ENCODE measurements at regions not wholly inside any gene's neighbourhood (a gene's known extent, or its start where the extent isn't known, plus 50 kb on each side); places are given as distances from the start of the nearest gene placed in this dataset.

DNA sequence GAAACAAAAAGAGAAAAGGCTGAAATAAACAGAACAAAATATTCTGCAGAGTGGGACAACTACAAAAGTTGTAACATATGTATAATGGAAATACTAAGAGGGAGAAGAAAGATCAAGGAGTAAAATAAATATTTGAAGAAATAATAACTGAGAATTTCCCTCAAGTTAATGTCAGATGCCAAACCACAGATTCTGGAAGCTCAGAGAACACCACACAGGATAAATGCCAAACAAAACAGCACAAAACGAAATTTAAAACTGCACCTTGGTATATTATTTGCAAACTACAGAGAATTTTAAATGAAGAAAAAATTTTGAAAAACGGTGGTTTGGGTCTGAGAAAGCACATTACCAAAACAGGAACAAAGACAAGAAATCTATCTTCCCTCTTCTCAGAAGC is 1588.9 kb upstream of the TMEFF2 start:
- H4K20me1 ChIP-seq (ENCODE audit: insufficient read depth, low read length): no peaks in the 10 kb centered on the region
- no peak overlapping the region for H3K4me2 ChIP-seq (ENCODE audit: insufficient read depth, low read length)
- H3K27ac ChIP-seq (ENCODE audit: low read depth, low read length): no peak overlapping the region
- TF ChIP-seq, protein P1, sequence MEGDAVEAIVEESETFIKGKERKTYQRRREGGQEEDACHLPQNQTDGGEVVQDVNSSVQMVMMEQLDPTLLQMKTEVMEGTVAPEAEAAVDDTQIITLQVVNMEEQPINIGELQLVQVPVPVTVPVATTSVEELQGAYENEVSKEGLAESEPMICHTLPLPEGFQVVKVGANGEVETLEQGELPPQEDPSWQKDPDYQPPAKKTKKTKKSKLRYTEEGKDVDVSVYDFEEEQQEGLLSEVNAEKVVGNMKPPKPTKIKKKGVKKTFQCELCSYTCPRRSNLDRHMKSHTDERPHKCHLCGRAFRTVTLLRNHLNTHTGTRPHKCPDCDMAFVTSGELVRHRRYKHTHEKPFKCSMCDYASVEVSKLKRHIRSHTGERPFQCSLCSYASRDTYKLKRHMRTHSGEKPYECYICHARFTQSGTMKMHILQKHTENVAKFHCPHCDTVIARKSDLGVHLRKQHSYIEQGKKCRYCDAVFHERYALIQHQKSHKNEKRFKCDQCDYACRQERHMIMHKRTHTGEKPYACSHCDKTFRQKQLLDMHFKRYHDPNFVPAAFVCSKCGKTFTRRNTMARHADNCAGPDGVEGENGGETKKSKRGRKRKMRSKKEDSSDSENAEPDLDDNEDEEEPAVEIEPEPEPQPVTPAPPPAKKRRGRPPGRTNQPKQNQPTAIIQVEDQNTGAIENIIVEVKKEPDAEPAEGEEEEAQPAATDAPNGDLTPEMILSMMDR (IDR thresholded peaks at IDR 0.05; ENCODE audit: extremely low read depth, low read depth, low read length): no peak
- no peaks in the 10 kb centered on the region for H3K36me3 ChIP-seq (ENCODE audit: insufficient read depth, low read length)
- no peak overlapping the region for H2AFZ ChIP-seq (ENCODE audit: low read length)
- H3K4me1 ChIP-seq (ENCODE audit: insufficient read depth, low read length): no peaks in the 10 kb centered on the region
- no peak overlapping the region for H3K4me3 ChIP-seq (ENCODE audit: insufficient read depth, low read length)
- peaks cover 2% of the 10 kb centered on the region for H3K9me3 ChIP-seq (ENCODE audit: low read depth, low read length)
- no peaks in the 10 kb centered on the region for H3K27me3 ChIP-seq (ENCODE audit: insufficient read depth, low read length)
- no peak for DNase-seq (ENCODE audit: insufficient read length, low spot score, missing footprints)
- H3K79me2 ChIP-seq (ENCODE audit: insufficient read depth, low read length): no peaks in the 10 kb centered on the region

GRCh38 chr2:193778293-193778692 is 1583.6 kb upstream of the TMEFF2 start:
- Histone ChIP-seq H3K9me3 (ENCODE audit: low read depth, low read length) (no peaks in the 10 kb centered on the region), H3K27ac (ENCODE audit: low read depth, low read length) (no peak overlapping the region), H3K36me3 (ENCODE audit: insufficient read depth, low read length) (no peaks in the 10 kb centered on the region), H4K20me1 (ENCODE audit: insufficient read depth, low read length) (no peaks in the 10 kb centered on the region), H3K4me2 (ENCODE audit: insufficient read depth, low read length) (no peak overlapping the region), H3K27me3 (ENCODE audit: insufficient read depth, low read length) (no peaks in the 10 kb centered on the region), H3K4me1 (ENCODE audit: insufficient read depth, low read length) (no peaks in the 10 kb centered on the region), H3K79me2 (ENCODE audit: insufficient read depth, low read length) (no peaks in the 10 kb centered on the region), H2AFZ (ENCODE audit: low read length) (no peak overlapping the region), H3K4me3 (ENCODE audit: insufficient read depth, low read length) (no peak overlapping the region)
- TF ChIP-seq, protein P1 (IDR thresholded peaks at IDR 0.05; ENCODE audit: extremely low read depth, low read depth, low read length): no peak
- DNase-seq (ENCODE audit: insufficient read length, low spot score, missing footprints): no peak

DNA sequence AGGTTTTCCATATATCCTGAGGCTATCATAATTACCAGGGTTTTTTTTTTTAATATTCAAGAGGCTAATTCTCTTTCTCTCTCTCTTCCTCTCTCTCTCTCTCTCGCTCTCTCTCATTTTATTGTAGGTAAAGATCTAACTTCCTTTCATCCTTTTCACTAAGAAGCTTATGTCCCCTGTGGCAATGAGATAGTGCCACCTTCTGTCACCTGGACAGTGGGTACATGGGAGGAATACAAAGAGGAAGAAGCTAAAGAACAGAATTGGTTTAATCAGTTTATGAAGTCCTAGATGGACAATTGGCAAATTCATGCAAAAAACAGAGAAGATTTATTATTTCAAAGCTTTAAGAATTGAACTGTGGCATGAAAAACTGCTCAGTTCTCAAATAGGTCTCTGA is 1582.3 kb upstream of the TMEFF2 start:
- Histone ChIP-seq H3K4me3 (ENCODE audit: insufficient read depth, low read length) (no peak overlapping the region), H3K36me3 (ENCODE audit: insufficient read depth, low read length) (no peaks in the 10 kb centered on the region), H3K4me1 (ENCODE audit: insufficient read depth, low read length) (no peaks in the 10 kb centered on the region), H3K9me3 (ENCODE audit: low read depth, low read length) (no peaks in the 10 kb centered on the region), H3K4me2 (ENCODE audit: insufficient read depth, low read length) (no peak overlapping the region), H4K20me1 (ENCODE audit: insufficient read depth, low read length) (no peaks in the 10 kb centered on the region), H3K79me2 (ENCODE audit: insufficient read depth, low read length) (no peaks in the 10 kb centered on the region), H3K27ac (ENCODE audit: low read depth, low read length) (no peak overlapping the region), H2AFZ (ENCODE audit: low read length) (no peak overlapping the region), H3K27me3 (ENCODE audit: insufficient read depth, low read length) (no peaks in the 10 kb centered on the region)
- DNase-seq (ENCODE audit: insufficient read length, low spot score, missing footprints): no peak
- TF ChIP-seq, protein P1 (IDR thresholded peaks at IDR 0.05; ENCODE audit: extremely low read depth, low read depth, low read length): no peak

GRCh38 chr2:193774166-193774565 is 1579.4 kb upstream of the TMEFF2 start:
- no peak for DNase-seq (ENCODE audit: insufficient read length, low spot score, missing footprints)
- H3K79me2 ChIP-seq (ENCODE audit: insufficient read depth, low read length): no peaks in the 10 kb centered on the region
- no peaks in the 10 kb centered on the region for H3K27me3 ChIP-seq (ENCODE audit: insufficient read depth, low read length)
- TF ChIP-seq, protein P1 (IDR thresholded peaks at IDR 0.05; ENCODE audit: extremely low read depth, low read depth, low read length): no peak
- no peaks in the 10 kb centered on the region for H3K9me3 ChIP-seq (ENCODE audit: low read depth, low read length)
- no peaks in the 10 kb centered on the region for H3K36me3 ChIP-seq (ENCODE audit: insufficient read depth, low read length)
- H3K4me2 ChIP-seq (ENCODE audit: insufficient read depth, low read length): no peak overlapping the region
- H3K27ac ChIP-seq (ENCODE audit: low read depth, low read length): no peak overlapping the region
- no peaks in the 10 kb centered on the region for H3K4me1 ChIP-seq (ENCODE audit: insufficient read depth, low read length)
- no peak overlapping the region for H3K4me3 ChIP-seq (ENCODE audit: insufficient read depth, low read length)
- no peak overlapping the region for H2AFZ ChIP-seq (ENCODE audit: low read length)
- no peaks in the 10 kb centered on the region for H4K20me1 ChIP-seq (ENCODE audit: insufficient read depth, low read length)

Data from osteoblast (primary cell).